Common myeloid progenitor, CD34-positive (primary cell): ENCODE measurements at regions not wholly inside any gene's neighbourhood (a gene's known extent, or its start where the extent isn't known, plus 50 kb on each side); places are given as distances from the start of the nearest gene placed in this dataset.

Source experiments
- CTCF ChIA-PET: fragments of 350-600 bp; sonication (Branson Sonifier 250); formaldehyde crosslinking; loops from one replicate; lab custom pipeline; 2021; ENCODE audit warnings: antibody characterized with exemption; lab: Charles Lee
- POLR2A ChIA-PET: fragments of 350-600 bp; sonication (Branson Sonifier 250); formaldehyde crosslinking; loops from one replicate; lab custom pipeline; 2021; ENCODE audit warnings: antibody characterized with exemption; lab: Charles Lee
- DNase-seq, 3 donors: peaks; one replicate each; pipeline versions ENCODE4 v3.0.0 to v3.0.0-alpha.2; 2013
- H3K27ac ChIP-seq, 2 experiments: 1 replicate in 1 of 2; 2 replicates in 1 of 2; pipeline ENCODE4 v1.7.0; 2013; ENCODE audit warnings: inconsistent platforms in 2 of 2, low read length in 2 of 2, mild to moderate bottlenecking in 2 of 2, low read depth in 1 of 2, moderate library complexity in 1 of 2; ENCODE audit not compliant: severe bottlenecking in 2 of 2, insufficient read depth in 1 of 2, poor library complexity in 1 of 2
- H3K27me3 ChIP-seq, 5 experiments: replicated peaks in 2 of 5; 1 replicate in 3 of 5; 2 replicates in 2 of 5; pipeline versions ENCODE4 v1.6.1 to v1.7.0; 2013; ENCODE audit warnings: low read length in 4 of 5, mild to moderate bottlenecking in 2 of 5, moderate library complexity in 2 of 5, inconsistent platforms in 1 of 5; ENCODE audit not compliant: insufficient read depth in 5 of 5, control insufficient read depth in 4 of 5
- H3K36me3 ChIP-seq, 4 experiments: 1 replicate in 2 of 4; 2 replicates in 2 of 4; pipeline versions ENCODE4 v1.6.1 to v1.7.0; 2013; ENCODE audit warnings: low read length in 3 of 4, control low read depth in 1 of 4, mild to moderate bottlenecking in 1 of 4; ENCODE audit not compliant: control insufficient read depth in 4 of 4, insufficient read depth in 4 of 4
- H3K4me1 ChIP-seq, 4 experiments: 1 replicate in 3 of 4; 2 replicates in 1 of 4; pipeline versions ENCODE4 v1.6.1 to v1.7.1; 2013; ENCODE audit warnings: low read length in 3 of 4, mild to moderate bottlenecking in 3 of 4, control low read depth in 1 of 4, inconsistent platforms in 1 of 4, moderate library complexity in 1 of 4; ENCODE audit not compliant: control insufficient read depth in 4 of 4, insufficient read depth in 4 of 4; ENCODE audit errors: control extremely low read depth in 1 of 4
- H3K4me3 ChIP-seq, 7 experiments: 1 replicate in 4 of 7; 2 replicates in 3 of 7; pipeline versions ENCODE4 v1.5.1 to v1.7.0; 2013; ENCODE audit warnings: mild to moderate bottlenecking in 7 of 7, low read length in 6 of 7, moderate library complexity in 6 of 7, inconsistent platforms in 2 of 7, low read depth in 2 of 7, control low read depth in 1 of 7; ENCODE audit not compliant: insufficient read depth in 4 of 7, control insufficient read depth in 1 of 7; ENCODE audit errors: extremely low read depth in 1 of 7
- H3K9me3 ChIP-seq, 5 experiments: 1 replicate in 4 of 5; 2 replicates in 1 of 5; pipeline versions ENCODE4 v1.6.1 to v1.7.1; 2013; ENCODE audit warnings: low read length in 4 of 5, mild to moderate bottlenecking in 2 of 5, inconsistent platforms in 1 of 5, low read depth in 1 of 5, moderate library complexity in 1 of 5; ENCODE audit not compliant: control insufficient read depth in 4 of 5, insufficient read depth in 2 of 5; ENCODE audit errors: control extremely low read depth in 1 of 5
- WGBS: methylation state at CpG from one replicate; pipeline ENCODE4 v1.1.5; 2013; ENCODE audit not compliant: insufficient coverage; 5-methylcytosine and 5-hydroxymethylcytosine counted together

GRCh38 chr3:145159640-145160039, 1001.3 kb downstream of the PLOD2 start:
- no peak overlapping the region for H3K27ac ChIP-seq
- no peaks in the 10 kb centered on the region for H3K4me1 ChIP-seq
- no peak for DNase-seq
- no peaks in the 10 kb centered on the region for H3K27me3 ChIP-seq
- no peaks in the 10 kb centered on the region for H3K36me3 ChIP-seq
- ChIA-PET POLR2A (no interaction called here), CTCF (no interaction called here)
- H3K9me3 ChIP-seq: no peaks in the 10 kb centered on the region
- H3K4me3 ChIP-seq: no peak overlapping the region

DNA sequence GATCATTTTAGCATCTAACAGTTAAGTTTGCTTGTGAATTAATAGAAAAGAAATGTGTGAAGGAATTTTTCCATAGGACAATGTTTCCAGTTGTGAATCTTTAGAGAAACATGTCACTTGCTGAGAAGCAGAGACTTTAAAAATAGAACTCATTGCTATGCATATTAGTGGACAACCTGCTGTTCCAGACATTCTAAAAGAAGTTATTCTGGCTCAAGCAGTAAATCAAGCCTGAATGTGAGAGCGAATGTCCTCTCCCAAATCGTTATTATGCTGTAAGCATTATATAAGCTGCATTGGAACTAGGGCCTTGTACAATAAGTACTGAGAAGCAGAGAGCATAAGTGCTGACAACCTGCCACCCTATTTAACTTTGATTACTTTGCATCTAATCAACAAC, 990.9 kb downstream of the PLOD2 start:
- CTCF ChIA-PET: no interaction called here
- no peak for DNase-seq
- H3K36me3 ChIP-seq: no peaks in the 10 kb centered on the region
- 90% methylated on average over 2 of the region's 2 CpGs for WGBS
- no peak overlapping the region for H3K4me3 ChIP-seq
- no peaks in the 10 kb centered on the region for H3K9me3 ChIP-seq
- no peaks in the 10 kb centered on the region for H3K4me1 ChIP-seq
- H3K27me3 ChIP-seq: no peaks in the 10 kb centered on the region
- POLR2A ChIA-PET: no interaction called here
- H3K27ac ChIP-seq: no peak overlapping the region

- H3K27me3 ChIP-seq: no peaks in the 10 kb centered on the region
- no CpG with 5 or more reads among the region's 3 CpGs for WGBS
These were observed 985.4 kb downstream of the PLOD2 start for GRCh38 chr3:145175626-145176025.

GRCh38 chr3:145176907-145177306, 984.1 kb downstream of the PLOD2 start:
- ChIA-PET CTCF (no interaction called here), POLR2A (no interaction called here)
- WGBS: no CpG with 5 or more reads among the region's 2 CpGs
- Histone ChIP-seq H3K27ac (no peak overlapping the region), H3K36me3 (no peaks in the 10 kb centered on the region), H3K27me3 (no peaks in the 10 kb centered on the region), H3K4me3 (no peak overlapping the region), H3K9me3 (no peaks in the 10 kb centered on the region), H3K4me1 (peaks cover 0 to under 1% (median 0%) of the 10 kb centered on the region in 4 experiments)
- DNase-seq: no peak

More at GRCh38 chr3:145175626-145176025, 985.4 kb downstream of the PLOD2 start:
- DNase-seq: no peak
- Histone ChIP-seq H3K4me3 (no peak overlapping the region), H3K27ac (no peak overlapping the region), H3K4me1 (no peaks in the 10 kb centered on the region), H3K9me3 (no peaks in the 10 kb centered on the region), H3K36me3 (no peaks in the 10 kb centered on the region)
- CTCF ChIA-PET: no interaction called here
- POLR2A ChIA-PET: no interaction called here

DNA sequence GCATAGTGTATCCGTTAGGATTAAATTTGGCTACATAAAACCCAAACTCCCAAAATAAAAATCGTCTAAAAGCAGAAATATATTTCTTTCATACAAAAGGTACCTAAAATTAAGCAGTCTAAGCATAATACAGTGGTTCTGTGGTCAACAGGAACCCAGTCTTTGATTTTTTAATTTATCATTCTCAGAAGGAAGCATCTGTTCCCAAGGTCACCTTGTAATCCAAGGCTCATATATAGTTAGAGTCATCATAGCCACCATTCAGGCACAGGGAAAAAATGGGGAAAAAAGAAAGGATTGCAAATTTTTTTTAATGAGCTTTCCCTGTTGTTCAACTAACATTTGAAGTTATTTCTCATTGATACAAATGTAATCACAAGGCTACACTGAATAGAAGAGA, 983.2 kb downstream of the PLOD2 start:
- ChIA-PET POLR2A (no interaction called here), CTCF (no interaction called here)
- DNase-seq: no peak
- no peak overlapping the region for H3K4me3 ChIP-seq
- H3K27me3 ChIP-seq: no peaks in the 10 kb centered on the region
- H3K4me1 ChIP-seq: peaks cover 0 to 5% (median 0%) of the 10 kb centered on the region in 4 experiments
- H3K27ac ChIP-seq: no peak overlapping the region
- WGBS: no CpG with 5 or more reads among the region's 2 CpGs
- no peaks in the 10 kb centered on the region for H3K36me3 ChIP-seq
- no peaks in the 10 kb centered on the region for H3K9me3 ChIP-seq

DNA sequence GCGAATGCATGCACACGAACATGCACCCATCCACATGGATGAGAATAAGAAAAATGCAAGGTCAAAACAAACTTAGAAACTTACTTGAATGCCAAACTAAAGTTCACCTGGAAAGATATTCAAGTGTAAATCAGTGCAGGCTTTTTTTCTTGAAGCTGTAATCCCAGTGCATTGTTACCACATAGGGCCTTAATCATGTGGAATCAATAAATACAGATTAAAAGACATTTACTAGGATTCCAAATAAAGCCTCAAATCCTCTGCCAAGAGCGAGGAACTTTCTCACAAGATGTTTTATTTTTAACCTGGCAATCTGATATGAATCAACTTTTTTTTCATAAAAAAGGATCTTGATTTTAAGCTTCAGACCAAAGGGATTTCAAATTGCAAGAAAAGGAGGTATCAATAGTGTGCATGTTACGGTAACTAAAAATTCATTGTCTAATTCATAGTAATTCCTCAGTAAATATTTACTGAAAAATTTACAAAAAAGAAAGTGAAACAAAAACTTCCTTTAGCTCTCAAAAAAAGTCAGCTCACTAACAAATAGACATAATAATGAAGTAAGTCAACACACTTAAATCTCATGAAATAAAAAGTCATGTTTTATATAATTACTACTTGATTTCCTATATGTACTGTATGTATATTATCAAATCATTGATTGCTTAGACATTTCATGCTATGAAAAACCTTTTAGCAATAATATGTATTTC, 978.6 kb downstream of the PLOD2 start:
- Histone ChIP-seq H3K36me3 (no peaks in the 10 kb centered on the region), H3K4me3 (peak overlapping the region in 2 of 7 experiments; percentile 10 to 63), H3K27me3 (no peaks in the 10 kb centered on the region), H3K9me3 (no peaks in the 10 kb centered on the region), H3K4me1 (peaks cover 0 to 5% (median 0%) of the 10 kb centered on the region in 4 experiments), H3K27ac (no peak overlapping the region)
- 80% methylated on average over 1 of the region's 4 CpGs for WGBS
- POLR2A ChIA-PET: no interaction called here
- no peak for DNase-seq
- CTCF ChIA-PET: no interaction called here

GRCh38 chr3:145183261-145183660, 977.7 kb downstream of the PLOD2 start:
- H3K27me3 ChIP-seq: no peaks in the 10 kb centered on the region
- no peak for DNase-seq
- H3K4me3 ChIP-seq: no peak overlapping the region
- POLR2A ChIA-PET: no interaction called here
- WGBS: no CpG with 5 or more reads among the region's 3 CpGs
- peaks cover 0 to 5% (median 0%) of the 10 kb centered on the region in 4 experiments for H3K4me1 ChIP-seq
- CTCF ChIA-PET: no interaction called here
- H3K27ac ChIP-seq: no peak overlapping the region
- no peaks in the 10 kb centered on the region for H3K9me3 ChIP-seq
- no peaks in the 10 kb centered on the region for H3K36me3 ChIP-seq
